IPS-20b (cell line): ENCODE measurements at regions not wholly inside any gene's neighbourhood (a gene's known extent, or its start where the extent isn't known, plus 50 kb on each side); places are given as distances from the start of the nearest gene placed in this dataset.

Experiments
- H3K27ac ChIP-seq: one replicate; pipeline ENCODE4 v1.5.1; 2013; ENCODE audit warnings: low read length
- H3K27me3 ChIP-seq: 2 replicates; pipeline ENCODE4 v1.6.1; 2013; ENCODE audit warnings: mild to moderate bottlenecking, low read length, inconsistent platforms; ENCODE audit not compliant: insufficient read depth
- H3K36me3 ChIP-seq: 2 replicates; pipeline ENCODE4 v1.6.1; 2013; ENCODE audit warnings: low read depth, mild to moderate bottlenecking, inconsistent platforms, low read length, moderate library complexity; ENCODE audit not compliant: insufficient read depth
- H3K4me1 ChIP-seq: 2 replicates; pipeline ENCODE4 v1.6.1; 2013; ENCODE audit warnings: mild to moderate bottlenecking, control low read depth, inconsistent platforms, low read length, moderate library complexity; ENCODE audit not compliant: insufficient read depth
- H3K4me3 ChIP-seq: 2 replicates; pipeline ENCODE4 v1.5.1; 2013; ENCODE audit warnings: mild to moderate bottlenecking, low read length, inconsistent platforms
- H3K9ac ChIP-seq: 2 replicates; pipeline ENCODE4 v1.6.1; 2013; ENCODE audit warnings: low read depth, mild to moderate bottlenecking, inconsistent platforms, low read length, moderate library complexity
- H3K9me3 ChIP-seq: 2 replicates; pipeline ENCODE4 v1.6.1; 2013; ENCODE audit warnings: mild to moderate bottlenecking, low read depth, low read length, inconsistent platforms; ENCODE audit not compliant: insufficient read depth

- Histone ChIP-seq H3K27me3 (no peaks in the 10 kb centered on the region), H3K4me1 (no peaks in the 10 kb centered on the region), H3K9me3 (no peaks in the 10 kb centered on the region), H3K4me3 (no peak overlapping the region), H3K9ac (no peak overlapping the region), H3K27ac (no peak overlapping the region), H3K36me3 (no peaks in the 10 kb centered on the region)
These were observed 198.6 kb upstream of the EMCN start for GRCh38 chr4:100716416-100716815.

DNA sequence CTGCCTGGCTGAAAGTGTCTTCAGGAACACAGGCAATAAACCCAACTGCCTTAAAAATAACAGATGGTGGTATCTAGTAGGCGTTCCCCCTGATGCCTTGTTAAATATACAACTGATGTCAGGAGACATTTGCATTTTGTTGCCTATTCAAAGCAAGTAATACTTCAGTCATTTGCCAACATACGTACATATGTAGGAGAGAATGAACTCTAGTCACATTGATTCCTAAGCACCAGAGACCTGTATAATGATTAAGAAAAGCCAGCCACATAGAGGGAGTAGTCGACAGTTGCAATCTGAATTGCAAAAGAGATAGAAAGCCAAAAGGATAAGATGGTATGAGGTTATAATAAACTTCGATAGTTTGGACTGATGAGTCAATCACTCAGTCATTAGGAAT is 191.0 kb upstream of the EMCN start:
- H3K4me1 ChIP-seq = no peaks in the 10 kb centered on the region
- no peak overlapping the region for H3K4me3 ChIP-seq
- H3K9me3 ChIP-seq = no peaks in the 10 kb centered on the region
- H3K36me3 ChIP-seq = no peaks in the 10 kb centered on the region
- no peaks in the 10 kb centered on the region for H3K27me3 ChIP-seq
- no peak overlapping the region for H3K27ac ChIP-seq
- H3K9ac ChIP-seq = no peak overlapping the region

- Histone ChIP-seq H3K27ac (no peak overlapping the region), H3K4me1 (no peaks in the 10 kb centered on the region), H3K9me3 (no peaks in the 10 kb centered on the region), H3K9ac (no peak overlapping the region), H3K36me3 (no peaks in the 10 kb centered on the region), H3K27me3 (no peaks in the 10 kb centered on the region), H3K4me3 (no peak overlapping the region)
These were observed 190.0 kb upstream of the EMCN start for GRCh38 chr4:100707786-100708185.

DNA sequence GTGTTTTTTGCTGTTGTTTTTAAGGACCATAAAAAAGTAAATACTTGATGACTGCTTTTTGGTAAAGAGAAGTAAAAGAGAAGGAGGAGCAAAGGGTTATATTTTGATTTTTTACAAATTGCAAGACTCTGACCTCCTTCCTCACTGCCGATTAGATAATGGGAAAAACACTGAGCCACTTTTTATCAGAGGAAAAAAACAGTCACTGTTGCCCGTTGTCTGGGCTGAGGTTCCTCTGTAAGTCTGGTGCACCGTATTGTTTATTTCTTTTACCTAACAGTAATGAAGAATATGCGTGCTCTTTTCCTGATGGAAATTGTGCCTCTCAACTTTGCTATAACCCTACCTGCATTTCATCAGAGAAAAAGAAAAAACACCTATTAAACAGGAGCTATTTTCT is 178.7 kb upstream of the EMCN start:
- Histone ChIP-seq H3K36me3 (no peaks in the 10 kb centered on the region), H3K9ac (no peak overlapping the region)

GRCh38 chr4:100695871-100696270 is 178.0 kb upstream of the EMCN start:
- no peaks in the 10 kb centered on the region for H3K27me3 ChIP-seq
- no peak overlapping the region for H3K9ac ChIP-seq
- no peaks in the 10 kb centered on the region; the same call in 1 of the 2 replicates for H3K9me3 ChIP-seq
- no peak overlapping the region for H3K4me3 ChIP-seq
- H3K36me3 ChIP-seq = no peaks in the 10 kb centered on the region
- H3K4me1 ChIP-seq = peaks cover 6% of the 10 kb centered on the region; the same call in 1 of the 2 replicates
- no peak overlapping the region for H3K27ac ChIP-seq

More for the DNA sequence above, 178.7 kb upstream of the EMCN start:
- Histone ChIP-seq H3K9me3 (no peaks in the 10 kb centered on the region; the same call in 1 of the 2 replicates), H3K27ac (no peak overlapping the region), H3K4me3 (no peak overlapping the region), H3K27me3 (no peaks in the 10 kb centered on the region), H3K4me1 (peaks cover 6% of the 10 kb centered on the region; the same call in 1 of the 2 replicates)

GRCh38 chr4:100695039-100695654 is 177.3 kb upstream of the EMCN start:
- H3K27me3 ChIP-seq = no peaks in the 10 kb centered on the region
- no peak overlapping the region for H3K27ac ChIP-seq
- H3K4me3 ChIP-seq = no peak overlapping the region
- H3K9ac ChIP-seq = no peak overlapping the region
- peaks cover 6% of the 10 kb centered on the region; the same call in 1 of the 2 replicates for H3K4me1 ChIP-seq
- no peaks in the 10 kb centered on the region for H3K36me3 ChIP-seq
- no peaks in the 10 kb centered on the region; the same call in 1 of the 2 replicates for H3K9me3 ChIP-seq

GRCh38 chr4:100694467-100694866 is 176.6 kb upstream of the EMCN start:
- Histone ChIP-seq H3K9me3 (no peaks in the 10 kb centered on the region; the same call in 1 of the 2 replicates), H3K36me3 (no peaks in the 10 kb centered on the region), H3K27me3 (no peaks in the 10 kb centered on the region), H3K9ac (no peak overlapping the region), H3K4me1 (peaks cover 6% of the 10 kb centered on the region; the same call in 1 of the 2 replicates), H3K4me3 (no peak overlapping the region), H3K27ac (no peak overlapping the region)

DNA sequence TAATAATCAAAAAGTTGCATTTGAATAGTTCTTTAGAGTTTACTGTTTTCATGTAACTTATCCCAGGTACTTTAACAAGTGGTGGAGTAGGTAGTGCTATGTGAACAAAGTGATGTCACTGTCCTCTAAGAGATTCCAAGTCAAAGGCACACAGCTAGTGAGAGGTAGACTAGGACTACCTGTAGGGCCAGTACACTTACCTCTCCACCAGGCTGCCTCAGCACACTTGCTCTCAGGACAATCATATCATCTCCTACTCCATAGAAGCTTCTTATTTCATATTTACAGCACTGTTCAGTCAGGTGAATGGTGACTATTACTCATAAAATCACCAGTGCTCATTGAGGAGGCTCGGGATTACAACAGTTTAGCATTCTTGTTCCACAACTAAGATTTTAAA is 173.0 kb upstream of the EMCN start:
- H3K9ac ChIP-seq = no peak overlapping the region
- no peaks in the 10 kb centered on the region for H3K27me3 ChIP-seq
- H3K36me3 ChIP-seq = no peaks in the 10 kb centered on the region
- no peaks in the 10 kb centered on the region; the same call in 1 of the 2 replicates for H3K9me3 ChIP-seq
- H3K4me3 ChIP-seq = no peak overlapping the region
- H3K27ac ChIP-seq = no peak overlapping the region
- H3K4me1 ChIP-seq = no peaks in the 10 kb centered on the region

DNA sequence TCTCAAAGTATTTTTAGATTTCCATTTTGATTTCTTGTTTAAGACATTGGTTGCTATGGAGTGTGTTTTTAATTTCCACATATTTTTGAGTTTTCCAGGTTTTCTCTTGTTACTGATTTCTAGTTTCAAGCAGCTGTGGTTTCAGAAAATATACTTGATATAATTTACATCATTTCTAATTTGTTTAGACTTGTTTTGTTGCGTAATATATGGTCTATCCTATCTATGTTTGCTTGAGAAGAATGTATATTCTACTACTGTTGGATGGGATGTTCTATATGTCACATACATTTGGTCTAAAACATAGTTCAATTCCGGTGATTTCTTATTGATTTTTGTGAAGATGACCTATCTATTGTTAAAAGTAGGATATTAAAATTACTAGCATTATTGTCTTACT is 170.5 kb upstream of the EMCN start:
- Histone ChIP-seq H3K9me3 (no peaks in the 10 kb centered on the region; the same call in 1 of the 2 replicates), H3K4me3 (no peak overlapping the region), H3K27me3 (no peaks in the 10 kb centered on the region), H3K9ac (no peak overlapping the region), H3K27ac (no peak overlapping the region), H3K4me1 (no peaks in the 10 kb centered on the region), H3K36me3 (no peaks in the 10 kb centered on the region)

DNA sequence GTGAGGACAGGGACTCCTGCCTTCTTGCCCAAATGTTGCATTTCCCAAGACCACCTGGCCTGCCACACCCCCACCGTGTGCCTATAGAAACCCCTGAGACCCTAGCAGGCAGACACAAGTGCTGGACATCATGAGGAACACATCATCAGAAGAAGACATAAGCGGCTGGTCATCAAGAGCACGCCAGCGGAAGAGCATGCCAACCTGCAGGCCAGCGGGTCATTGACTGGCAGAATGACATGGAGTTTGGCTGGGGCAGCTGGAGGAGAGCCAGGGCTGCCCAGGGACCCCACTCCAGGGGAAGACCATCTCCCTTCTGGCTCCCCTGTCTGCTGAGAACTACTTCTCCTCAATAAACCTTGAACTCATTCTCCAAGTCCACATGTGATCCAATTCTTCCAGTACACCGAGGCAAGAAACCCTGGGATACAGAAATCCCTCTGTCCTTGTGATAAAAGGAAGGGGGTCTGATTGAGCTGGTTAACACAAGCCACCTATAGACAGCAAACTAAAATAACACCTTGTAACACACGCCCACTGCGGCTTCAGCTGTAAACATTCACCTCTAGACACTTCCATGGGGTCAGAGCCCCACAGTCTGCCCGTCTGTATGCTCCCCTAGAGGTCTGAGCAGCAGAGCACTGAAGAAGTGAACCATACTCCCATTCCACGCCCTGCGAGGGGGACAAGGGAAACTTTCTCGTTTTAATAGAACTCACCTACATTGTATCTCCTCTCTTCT is 164.8 kb upstream of the EMCN start:
- Histone ChIP-seq H3K4me1 (no peaks in the 10 kb centered on the region), H3K36me3 (no peaks in the 10 kb centered on the region), H3K27ac (no peak overlapping the region), H3K4me3 (no peak overlapping the region), H3K27me3 (no peaks in the 10 kb centered on the region), H3K9me3 (no peaks in the 10 kb centered on the region), H3K9ac (no peak overlapping the region)

GRCh38 chr4:100681289-100681688 is 163.5 kb upstream of the EMCN start:
- H3K9me3 ChIP-seq = no peaks in the 10 kb centered on the region
- H3K27ac ChIP-seq = no peak overlapping the region
- H3K9ac ChIP-seq = no peak overlapping the region
- H3K4me1 ChIP-seq = no peaks in the 10 kb centered on the region
- no peaks in the 10 kb centered on the region for H3K27me3 ChIP-seq
- H3K36me3 ChIP-seq = no peaks in the 10 kb centered on the region
- no peak overlapping the region for H3K4me3 ChIP-seq

DNA sequence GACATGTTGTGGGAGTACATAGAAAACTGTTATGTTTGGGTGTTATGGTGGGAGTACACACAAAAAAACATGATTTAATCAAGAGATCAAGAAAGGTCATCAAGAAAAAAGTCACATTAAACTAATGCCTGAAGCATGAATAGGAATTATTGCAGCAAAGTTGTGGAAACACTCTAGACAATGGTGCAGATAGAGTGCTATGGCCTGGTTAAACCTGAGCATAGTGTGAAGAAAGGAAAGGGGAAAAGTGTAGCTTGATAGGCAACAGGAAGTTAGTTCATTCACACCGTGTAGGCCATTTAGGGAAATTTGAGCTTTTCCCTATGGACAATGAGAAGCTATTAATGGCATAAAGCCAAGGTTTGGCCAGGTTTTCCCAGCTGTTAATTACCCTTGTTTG is 162.1 kb upstream of the EMCN start:
- Histone ChIP-seq H3K9ac (no peak overlapping the region), H3K9me3 (no peaks in the 10 kb centered on the region), H3K36me3 (no peaks in the 10 kb centered on the region), H3K4me1 (no peaks in the 10 kb centered on the region), H3K27ac (no peak overlapping the region), H3K4me3 (no peak overlapping the region), H3K27me3 (no peaks in the 10 kb centered on the region)
